WTC11 (cell line): ENCODE measurements at regions not wholly inside any gene's neighbourhood (a gene's known extent, or its start where the extent isn't known, plus 50 kb on each side); places are given as distances from the start of the nearest gene placed in this dataset.

ENCODE experiments used
- EMX1 ChIP-seq: fragments of 250-450 bp; sonication (Bioruptor Pico); IDR thresholded peaks from 2 replicates; pipeline ENCODE4 v1.8.0; 2021; ENCODE audit warnings: mild to moderate bottlenecking
- FOXJ3 ChIP-seq: sonication (generic); formaldehyde crosslinking; IDR thresholded peaks from 2 replicates; pipeline ENCODE4 v1.9.0; 2021; ENCODE audit warnings: missing genetic modification reagents, mild to moderate bottlenecking, borderline replicate concordance
- JUN ChIP-seq: sonication (generic); formaldehyde crosslinking; IDR thresholded peaks from 2 replicates; pipeline ENCODE4 v1.8.0; 2023; ENCODE audit warnings: mild to moderate bottlenecking, missing genetic modification reagents
- MXD4 ChIP-seq: fragments of 250-450 bp; sonication (Bioruptor Pico); IDR thresholded peaks from 2 replicates; pipeline ENCODE4 v1.8.0; 2021; ENCODE audit warnings: mild to moderate bottlenecking, moderate library complexity, borderline replicate concordance
- NR3C1 ChIP-seq: sonication (generic); formaldehyde crosslinking; conservative IDR thresholded peaks from 2 replicates; pipeline ENCODE4 v1.8.1; 2023; ENCODE audit warnings: low read depth, mild to moderate bottlenecking, missing genetic modification reagents
- TCF7 ChIP-seq: sonication (generic); formaldehyde crosslinking; IDR thresholded peaks from 2 replicates; pipeline ENCODE4 v1.8.0; 2022; ENCODE audit warnings: mild to moderate bottlenecking, low read depth, missing genetic modification reagents, moderate library complexity
- ZNF396 ChIP-seq: fragments of 250-450 bp; sonication (Bioruptor Pico); IDR thresholded peaks from 2 replicates; pipeline ENCODE4 v1.8.0; 2021; ENCODE audit warnings: mild to moderate bottlenecking, moderate library complexity, borderline replicate concordance
- TF ChIP-seq, protein P1 (sequence below): fragments of 200-600 bp; IDR thresholded peaks from 2 replicates; pipeline ENCODE4 v1.8.0; 2022; ENCODE audit warnings: antibody characterized with exemption
- TF ChIP-seq, protein P2 (sequence below): sonication (generic); formaldehyde crosslinking; IDR thresholded peaks from 2 replicates; pipeline ENCODE4 v1.8.0; 2022; ENCODE audit warnings: mild to moderate bottlenecking, missing genetic modification reagents
- TF ChIP-seq, protein P3 (sequence below): sonication (generic); formaldehyde crosslinking; IDR thresholded peaks from 2 replicates; pipeline ENCODE4 v1.8.0; 2022; ENCODE audit warnings: mild to moderate bottlenecking, missing genetic modification reagents
- TF ChIP-seq, protein P4 (sequence below): sonication (generic); formaldehyde crosslinking; IDR thresholded peaks from 2 replicates; pipeline ENCODE4 v1.8.1; 2022; ENCODE audit warnings: missing genetic modification reagents, borderline replicate concordance

DNA sequence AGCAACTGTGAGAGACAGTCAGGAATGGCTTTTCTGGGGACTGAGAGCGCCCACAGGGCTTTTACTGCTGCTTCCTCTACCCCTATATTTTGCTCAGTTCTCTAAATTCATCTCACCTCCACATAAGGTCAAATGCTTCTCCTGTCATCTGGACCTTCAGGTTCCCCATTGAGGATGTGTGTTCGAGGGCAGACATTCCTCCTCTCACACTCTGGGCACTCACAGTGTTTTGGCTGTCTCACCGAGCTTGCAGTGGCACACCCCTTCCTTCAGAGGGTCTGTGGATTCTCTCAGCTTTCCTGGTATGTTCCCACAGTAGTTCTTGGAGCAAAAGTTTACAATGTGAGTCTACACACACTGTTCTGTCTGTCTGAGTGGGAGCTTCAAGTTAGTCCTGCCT, 127.8 kb upstream of the GLRA1 start:
- TF ChIP-seq NR3C1 (CRISPR knock-in tag) (no peak), FOXJ3 (CRISPR knock-in tag) (no peak), TCF7 (CRISPR knock-in tag) (no peak), ZNF396 (CRISPR knock-in tag) (no peak), JUN (no peak), EMX1 (CRISPR knock-in tag) (no peak), MXD4 (CRISPR knock-in tag) (no peak)
- TF ChIP-seq, protein P1, sequence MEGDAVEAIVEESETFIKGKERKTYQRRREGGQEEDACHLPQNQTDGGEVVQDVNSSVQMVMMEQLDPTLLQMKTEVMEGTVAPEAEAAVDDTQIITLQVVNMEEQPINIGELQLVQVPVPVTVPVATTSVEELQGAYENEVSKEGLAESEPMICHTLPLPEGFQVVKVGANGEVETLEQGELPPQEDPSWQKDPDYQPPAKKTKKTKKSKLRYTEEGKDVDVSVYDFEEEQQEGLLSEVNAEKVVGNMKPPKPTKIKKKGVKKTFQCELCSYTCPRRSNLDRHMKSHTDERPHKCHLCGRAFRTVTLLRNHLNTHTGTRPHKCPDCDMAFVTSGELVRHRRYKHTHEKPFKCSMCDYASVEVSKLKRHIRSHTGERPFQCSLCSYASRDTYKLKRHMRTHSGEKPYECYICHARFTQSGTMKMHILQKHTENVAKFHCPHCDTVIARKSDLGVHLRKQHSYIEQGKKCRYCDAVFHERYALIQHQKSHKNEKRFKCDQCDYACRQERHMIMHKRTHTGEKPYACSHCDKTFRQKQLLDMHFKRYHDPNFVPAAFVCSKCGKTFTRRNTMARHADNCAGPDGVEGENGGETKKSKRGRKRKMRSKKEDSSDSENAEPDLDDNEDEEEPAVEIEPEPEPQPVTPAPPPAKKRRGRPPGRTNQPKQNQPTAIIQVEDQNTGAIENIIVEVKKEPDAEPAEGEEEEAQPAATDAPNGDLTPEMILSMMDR: no peak
- TF ChIP-seq, protein P2, sequence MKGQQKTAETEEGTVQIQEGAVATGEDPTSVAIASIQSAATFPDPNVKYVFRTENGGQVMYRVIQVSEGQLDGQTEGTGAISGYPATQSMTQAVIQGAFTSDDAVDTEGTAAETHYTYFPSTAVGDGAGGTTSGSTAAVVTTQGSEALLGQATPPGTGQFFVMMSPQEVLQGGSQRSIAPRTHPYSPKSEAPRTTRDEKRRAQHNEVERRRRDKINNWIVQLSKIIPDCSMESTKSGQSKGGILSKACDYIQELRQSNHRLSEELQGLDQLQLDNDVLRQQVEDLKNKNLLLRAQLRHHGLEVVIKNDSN (CRISPR knock-in tag): no peak
- TF ChIP-seq, protein P3, sequence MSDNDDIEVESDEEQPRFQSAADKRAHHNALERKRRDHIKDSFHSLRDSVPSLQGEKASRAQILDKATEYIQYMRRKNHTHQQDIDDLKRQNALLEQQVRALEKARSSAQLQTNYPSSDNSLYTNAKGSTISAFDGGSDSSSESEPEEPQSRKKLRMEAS (CRISPR knock-in tag): no peak
- TF ChIP-seq, protein P4, sequence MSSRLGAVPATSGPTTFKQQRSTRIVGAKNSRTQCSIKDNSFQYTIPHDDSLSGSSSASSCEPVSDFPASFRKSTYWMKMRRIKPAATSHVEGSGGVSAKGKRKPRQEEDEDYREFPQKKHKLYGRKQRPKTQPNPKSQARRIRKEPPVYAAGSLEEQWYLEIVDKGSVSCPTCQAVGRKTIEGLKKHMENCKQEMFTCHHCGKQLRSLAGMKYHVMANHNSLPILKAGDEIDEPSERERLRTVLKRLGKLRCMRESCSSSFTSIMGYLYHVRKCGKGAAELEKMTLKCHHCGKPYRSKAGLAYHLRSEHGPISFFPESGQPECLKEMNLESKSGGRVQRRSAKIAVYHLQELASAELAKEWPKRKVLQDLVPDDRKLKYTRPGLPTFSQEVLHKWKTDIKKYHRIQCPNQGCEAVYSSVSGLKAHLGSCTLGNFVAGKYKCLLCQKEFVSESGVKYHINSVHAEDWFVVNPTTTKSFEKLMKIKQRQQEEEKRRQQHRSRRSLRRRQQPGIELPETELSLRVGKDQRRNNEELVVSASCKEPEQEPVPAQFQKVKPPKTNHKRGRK (CRISPR knock-in tag): no peak
